Limb (tissue), 2 donors: ENCODE measurements at regions not wholly inside any gene's neighbourhood (a gene's known extent, or its start where the extent isn't known, plus 50 kb on each side); places are given as distances from the start of the nearest gene placed in this dataset.

Experiments
- DNase-seq, 2 donors: peaks; one replicate each; pipeline ENCODE4 v3.0.0-alpha.2; 2016; ENCODE audit errors: extremely low spot score in 2 of 2

GRCh38 chr3:193827040-193827669 is 234.1 kb downstream of the OPA1 start:
- no peak for DNase-seq

GRCh38 chr3:193827871-193828270 is 234.9 kb downstream of the OPA1 start:
- peak in 1 of 2 donors; percentile 38 for DNase-seq

- DNase-seq, result no peak
Measured at GRCh38 chr3:193828477-193828876, 235.5 kb downstream of the OPA1 start.

- DNase-seq, result no peak
Measured at GRCh38 chr3:193829781-193830180, 236.8 kb downstream of the OPA1 start.

GRCh38 chr3:193830791-193831191 is 237.8 kb downstream of the OPA1 start:
- no peak for DNase-seq

- DNase-seq, result no peak
Measured at GRCh38 chr3:193831495-193832455, 238.8 kb downstream of the OPA1 start.

- no peak for DNase-seq
Measured at GRCh38 chr3:193832833-193833413, 239.9 kb downstream of the OPA1 start.

- DNase-seq, result no peak
Measured at GRCh38 chr3:193833592-193833991, 240.6 kb downstream of the OPA1 start.

- no peak for DNase-seq
Measured at GRCh38 chr3:193835414-193835813, 242.4 kb downstream of the OPA1 start.

- DNase-seq, result no peak
Measured at GRCh38 chr3:193836511-193836910, 243.5 kb downstream of the OPA1 start.

GRCh38 chr3:193836918-193837317 is 243.9 kb downstream of the OPA1 start:
- no peak for DNase-seq

GRCh38 chr3:193837347-193837827 is 244.4 kb downstream of the OPA1 start:
- no peak for DNase-seq

GRCh38 chr3:193840111-193840641 is 247.2 kb downstream of the OPA1 start:
- DNase-seq, result no peak

GRCh38 chr3:193841581-193841980 is 248.6 kb downstream of the OPA1 start:
- no peak for DNase-seq

GRCh38 chr3:193842029-193842798 is 249.2 kb downstream of the OPA1 start:
- no peak for DNase-seq

GRCh38 chr3:193842832-193843473 is 249.9 kb downstream of the OPA1 start:
- DNase-seq, result no peak

GRCh38 chr3:193843474-193844301 is 250.7 kb downstream of the OPA1 start:
- DNase-seq, result no peak

GRCh38 chr3:193844472-193844871 is 251.5 kb downstream of the OPA1 start:
- DNase-seq, result no peak

GRCh38 chr3:193845144-193845543 is 252.1 kb downstream of the OPA1 start:
- DNase-seq, result no peak

- DNase-seq, result no peak
Measured at GRCh38 chr3:193846569-193846968, 253.6 kb downstream of the OPA1 start.
